Stimulated activated CD4-positive, alpha-beta T cell treated with anti-CD3 and anti-CD28 coated beads, Interleukin-15, amount 100 ng/mL, for 48 hours (primary cell): ENCODE measurements at regions not wholly inside any gene's neighbourhood (a gene's known extent, or its start where the extent isn't known, plus 50 kb on each side); places are given as distances from the start of the nearest gene placed in this dataset.
"Not testable (repeated sequence)": the region's sequence is repeated elsewhere in the genome, so short reads cannot be mapped to it uniquely, and the experiment has no call there.

ENCODE experiments used
- DNase-seq, 2 donors: peaks; one replicate each; pipeline ENCODE4 v3.0.0-alpha.2; 2020; ENCODE audit warnings: low read depth in 2 of 2

- DNase-seq = no peak
These were observed 361.9 kb downstream of the C16orf95 start for GRCh38 chr16:86955136-86955855.

- no peak for DNase-seq
These were observed 360.8 kb downstream of the C16orf95 start for GRCh38 chr16:86956437-86956836.

- not testable (repeated sequence) for DNase-seq
These were observed 359.5 kb downstream of the C16orf95 start for GRCh38 chr16:86957662-86958198.

- DNase-seq = no peak
These were observed 358.8 kb downstream of the C16orf95 start for GRCh38 chr16:86958423-86958822.

GRCh38 chr16:86959091-86959651 lies 358.0 kb downstream of the C16orf95 start:
- DNase-seq = no peak

- DNase-seq = no peak
These were observed 357.5 kb downstream of the C16orf95 start for GRCh38 chr16:86959729-86960128.

- DNase-seq = no peak
These were observed 356.9 kb downstream of the C16orf95 start for GRCh38 chr16:86960266-86960665.

- DNase-seq = no peak
These were observed 356.0 kb downstream of the C16orf95 start for GRCh38 chr16:86961171-86961601.

- DNase-seq = no peak
These were observed 354.9 kb downstream of the C16orf95 start for GRCh38 chr16:86962259-86962658.

- no peak for DNase-seq
These were observed 354.3 kb downstream of the C16orf95 start for GRCh38 chr16:86962913-86963312.

- DNase-seq = no peak
These were observed 353.3 kb downstream of the C16orf95 start for GRCh38 chr16:86963600-86964575.

- no peak for DNase-seq
These were observed 352.4 kb downstream of the C16orf95 start for GRCh38 chr16:86964796-86965241.

GRCh38 chr16:86965331-86965730 lies 351.9 kb downstream of the C16orf95 start:
- no peak for DNase-seq

GRCh38 chr16:86965840-86966550 lies 351.2 kb downstream of the C16orf95 start:
- DNase-seq = no peak

- no peak for DNase-seq
These were observed 350.4 kb downstream of the C16orf95 start for GRCh38 chr16:86966777-86967176.

GRCh38 chr16:86968866-86969265 lies 348.3 kb downstream of the C16orf95 start:
- no peak for DNase-seq

- DNase-seq = no peak
These were observed 347.5 kb downstream of the C16orf95 start for GRCh38 chr16:86969716-86970115.

GRCh38 chr16:86970279-86970678 lies 346.9 kb downstream of the C16orf95 start:
- no peak for DNase-seq

- DNase-seq = no peak
These were observed 346.5 kb downstream of the C16orf95 start for GRCh38 chr16:86970726-86971125.

GRCh38 chr16:86971251-86971650 lies 345.9 kb downstream of the C16orf95 start:
- no peak for DNase-seq

- DNase-seq = no peak
These were observed 343.1 kb downstream of the C16orf95 start for GRCh38 chr16:86974120-86974519.
